Neuron (in vitro differentiated cells): ENCODE measurements at regions not wholly inside any gene's neighbourhood (a gene's known extent, or its start where the extent isn't known, plus 50 kb on each side); places are given as distances from the start of the nearest gene placed in this dataset.

Experiments used
- H2AFZ ChIP-seq: one replicate; pipeline ENCODE4 v1.6.1; 2013; ENCODE audit warnings: low read depth, mild to moderate bottlenecking, inconsistent platforms, low read length, moderate library complexity
- H3K27me3 ChIP-seq: one replicate; pipeline ENCODE4 v1.6.1; 2013; ENCODE audit warnings: low read length; ENCODE audit not compliant: insufficient read depth
- H3K36me3 ChIP-seq: one replicate; pipeline ENCODE4 v1.6.1; 2013; ENCODE audit warnings: low read length; ENCODE audit not compliant: insufficient read depth
- H3K4me1 ChIP-seq: one replicate; pipeline ENCODE4 v1.6.1; 2013; ENCODE audit warnings: low read length; ENCODE audit not compliant: insufficient read depth
- H3K4me3 ChIP-seq: 2 replicates; pipeline ENCODE4 v1.5.1; 2013; ENCODE audit warnings: mild to moderate bottlenecking, low read length, moderate library complexity
- H3K9me3 ChIP-seq: one replicate; pipeline ENCODE4 v1.6.1; 2013; ENCODE audit warnings: low read length

DNA sequence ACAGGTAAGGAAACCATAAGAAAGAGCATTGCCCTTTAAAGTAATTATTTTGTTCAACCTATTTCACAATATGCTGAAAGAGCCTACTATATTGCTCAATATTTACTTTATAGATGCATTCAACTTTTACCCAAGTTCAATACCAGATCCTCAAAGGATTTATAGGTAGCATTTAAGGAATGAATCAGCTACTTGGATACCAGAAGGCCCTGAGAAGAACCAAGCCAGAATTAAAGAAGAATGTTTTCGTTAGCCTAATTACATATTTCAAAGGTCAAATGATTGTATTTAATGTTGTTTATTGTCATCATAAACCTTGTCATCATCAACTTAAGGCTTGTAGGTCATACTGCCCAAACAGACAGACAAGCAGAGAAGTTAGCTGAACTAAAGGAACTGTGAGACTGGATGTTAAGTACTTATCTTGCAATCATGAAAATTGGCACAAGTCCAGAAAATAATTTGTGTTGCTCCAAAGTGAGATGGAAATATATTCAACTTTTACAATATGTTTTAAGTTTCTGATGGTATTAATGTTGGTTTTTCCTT, 636.7 kb downstream of the RFPL4B start:
- H3K9me3 ChIP-seq: no peaks in the 10 kb centered on the region
- peaks cover 12% of the 10 kb centered on the region for H3K4me1 ChIP-seq
- no peaks in the 10 kb centered on the region for H3K27me3 ChIP-seq
- H2AFZ ChIP-seq: no peak overlapping the region
- no peak overlapping the region for H3K4me3 ChIP-seq
- H3K36me3 ChIP-seq: no peaks in the 10 kb centered on the region

DNA sequence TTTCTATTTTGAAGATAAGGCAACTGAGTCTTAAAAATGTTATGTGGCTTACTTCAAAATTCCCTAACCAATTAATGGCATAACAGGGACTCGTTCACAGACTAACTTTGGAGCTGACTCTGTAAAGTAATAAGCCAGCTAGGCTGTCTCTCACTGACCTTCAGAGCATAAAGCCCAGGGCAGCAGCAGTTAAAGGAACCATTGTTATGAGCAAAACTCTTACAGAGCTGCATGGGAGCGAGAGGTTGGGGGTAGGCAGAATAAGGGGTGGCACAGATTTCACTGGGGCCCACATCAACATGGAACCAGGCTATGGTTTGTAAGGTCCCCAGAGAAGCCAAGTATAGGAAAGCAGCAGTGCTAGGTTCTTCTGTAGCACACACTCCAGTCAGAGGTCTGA, 637.8 kb downstream of the RFPL4B start:
- peak overlapping the region; percentile 6 for H2AFZ ChIP-seq
- H3K9me3 ChIP-seq: no peaks in the 10 kb centered on the region
- no peaks in the 10 kb centered on the region for H3K27me3 ChIP-seq
- peaks cover 10% of the 10 kb centered on the region for H3K4me1 ChIP-seq
- no peaks in the 10 kb centered on the region for H3K36me3 ChIP-seq
- no peak overlapping the region for H3K4me3 ChIP-seq

GRCh38 chr6:112986321-112986720, 639.2 kb downstream of the RFPL4B start:
- Histone ChIP-seq H3K9me3 (no peaks in the 10 kb centered on the region), H3K27me3 (no peaks in the 10 kb centered on the region), H3K4me3 (no peak overlapping the region), H2AFZ (no peak overlapping the region), H3K36me3 (no peaks in the 10 kb centered on the region), H3K4me1 (peaks cover 8% of the 10 kb centered on the region)

DNA sequence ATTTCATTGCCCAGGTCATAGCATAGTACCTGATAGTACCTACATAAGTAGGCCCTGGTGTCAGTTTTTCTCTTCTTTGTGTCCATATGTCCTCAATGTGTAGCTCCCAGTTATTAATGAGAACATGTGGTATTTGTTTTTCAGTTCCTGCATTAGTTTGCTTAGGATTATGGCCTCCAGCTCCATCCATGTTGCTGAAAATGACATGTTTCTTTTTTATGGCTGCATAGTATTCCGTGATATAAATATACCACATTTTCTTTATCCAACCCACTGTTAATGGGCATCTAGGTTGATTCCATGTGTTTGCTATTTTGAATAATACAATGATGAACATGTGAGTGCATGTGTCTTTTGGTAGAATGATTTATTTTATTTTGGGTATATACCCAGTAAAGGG, 641.6 kb downstream of the RFPL4B start:
- Histone ChIP-seq H3K9me3 (no peaks in the 10 kb centered on the region), H3K36me3 (no peaks in the 10 kb centered on the region), H2AFZ (no peak overlapping the region), H3K4me1 (peaks cover 8% of the 10 kb centered on the region), H3K4me3 (no peak overlapping the region), H3K27me3 (no peaks in the 10 kb centered on the region)

DNA sequence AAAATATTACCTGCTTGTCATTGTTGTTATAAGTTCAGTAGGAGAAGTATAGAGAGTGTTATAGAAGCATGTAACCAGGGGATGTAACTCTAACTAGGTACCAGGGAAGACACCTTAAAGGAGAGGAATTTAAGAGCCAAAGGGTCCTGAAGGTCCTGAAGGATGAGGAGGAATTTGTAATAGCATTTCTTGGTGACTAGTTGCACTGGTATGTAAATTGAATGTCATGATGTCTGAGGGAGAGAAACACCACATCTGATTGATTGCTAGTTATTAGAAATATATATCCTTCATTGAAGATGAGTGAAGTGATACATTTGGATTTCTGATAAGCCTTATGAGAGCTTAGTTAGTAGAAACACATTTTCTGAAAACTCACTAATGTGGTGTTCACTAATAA, 643.8 kb downstream of the RFPL4B start:
- Histone ChIP-seq H2AFZ (no peak overlapping the region), H3K9me3 (no peaks in the 10 kb centered on the region), H3K4me3 (no peak overlapping the region), H3K27me3 (no peaks in the 10 kb centered on the region), H3K36me3 (no peaks in the 10 kb centered on the region), H3K4me1 (no peaks in the 10 kb centered on the region)

DNA sequence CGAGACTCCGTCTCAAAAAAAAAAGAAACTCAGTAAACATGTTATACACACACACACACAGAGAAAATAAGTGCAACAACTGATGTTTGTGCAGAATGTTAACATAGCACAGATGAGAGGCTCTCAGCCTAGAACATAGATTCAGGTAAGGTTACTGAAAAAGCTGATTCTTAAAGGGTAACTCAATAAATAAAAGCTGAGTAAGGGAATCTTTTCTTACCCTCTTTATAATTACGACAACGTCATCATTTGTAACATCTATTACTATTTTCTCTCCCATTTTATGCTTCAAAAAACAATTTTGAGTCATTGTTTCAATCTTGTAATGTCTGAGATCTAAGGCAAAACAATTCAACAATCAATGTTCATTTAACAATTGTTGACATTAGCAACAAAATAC, 644.8 kb downstream of the RFPL4B start:
- no peaks in the 10 kb centered on the region for H3K9me3 ChIP-seq
- H3K4me1 ChIP-seq: no peaks in the 10 kb centered on the region
- no peaks in the 10 kb centered on the region for H3K27me3 ChIP-seq
- no peaks in the 10 kb centered on the region for H3K36me3 ChIP-seq
- no peak overlapping the region for H2AFZ ChIP-seq
- no peak overlapping the region for H3K4me3 ChIP-seq

GRCh38 chr6:112997421-112998085, 650.4 kb downstream of the RFPL4B start:
- no peaks in the 10 kb centered on the region for H3K9me3 ChIP-seq
- H3K4me1 ChIP-seq: peaks cover 3% of the 10 kb centered on the region
- H3K27me3 ChIP-seq: no peaks in the 10 kb centered on the region
- H3K4me3 ChIP-seq: no peak overlapping the region
- H3K36me3 ChIP-seq: no peaks in the 10 kb centered on the region
- no peak overlapping the region for H2AFZ ChIP-seq

- no peak overlapping the region for H3K4me3 ChIP-seq
- H3K4me1 ChIP-seq: peaks cover 3% of the 10 kb centered on the region
- H3K36me3 ChIP-seq: no peaks in the 10 kb centered on the region
- no peak overlapping the region for H2AFZ ChIP-seq
- H3K27me3 ChIP-seq: no peaks in the 10 kb centered on the region
- no peaks in the 10 kb centered on the region for H3K9me3 ChIP-seq
These were observed 656.9 kb downstream of the RFPL4B start for GRCh38 chr6:113004054-113004453.

GRCh38 chr6:113004470-113005270, 657.5 kb downstream of the RFPL4B start:
- no peak overlapping the region for H3K4me3 ChIP-seq
- H3K36me3 ChIP-seq: no peaks in the 10 kb centered on the region
- H3K4me1 ChIP-seq: peaks cover 3% of the 10 kb centered on the region
- H3K27me3 ChIP-seq: no peaks in the 10 kb centered on the region
- H3K9me3 ChIP-seq: no peaks in the 10 kb centered on the region
- no peak overlapping the region for H2AFZ ChIP-seq

DNA sequence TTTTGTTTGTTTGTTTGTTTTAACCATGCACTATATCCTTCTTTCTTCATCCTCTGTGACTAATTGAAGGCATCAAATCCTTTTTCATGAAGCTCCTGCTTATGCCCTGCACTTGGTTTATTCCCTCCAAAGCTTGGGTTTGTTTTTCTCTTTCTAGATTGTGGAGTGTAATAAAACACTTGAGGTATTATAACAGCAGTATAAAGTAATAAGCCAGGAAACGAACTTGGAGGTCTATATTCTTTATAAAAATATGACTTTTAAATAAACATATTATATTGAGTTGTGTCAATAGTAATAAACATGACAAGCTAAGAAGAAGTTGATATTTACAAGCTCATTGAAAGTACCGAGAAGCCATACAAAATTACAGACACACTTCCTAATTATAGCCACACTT, 659.4 kb downstream of the RFPL4B start:
- peaks cover 5% of the 10 kb centered on the region for H3K4me1 ChIP-seq
- H3K9me3 ChIP-seq: no peaks in the 10 kb centered on the region
- no peaks in the 10 kb centered on the region for H3K36me3 ChIP-seq
- no peaks in the 10 kb centered on the region for H3K27me3 ChIP-seq
- H3K4me3 ChIP-seq: no peak overlapping the region
- no peak overlapping the region for H2AFZ ChIP-seq

DNA sequence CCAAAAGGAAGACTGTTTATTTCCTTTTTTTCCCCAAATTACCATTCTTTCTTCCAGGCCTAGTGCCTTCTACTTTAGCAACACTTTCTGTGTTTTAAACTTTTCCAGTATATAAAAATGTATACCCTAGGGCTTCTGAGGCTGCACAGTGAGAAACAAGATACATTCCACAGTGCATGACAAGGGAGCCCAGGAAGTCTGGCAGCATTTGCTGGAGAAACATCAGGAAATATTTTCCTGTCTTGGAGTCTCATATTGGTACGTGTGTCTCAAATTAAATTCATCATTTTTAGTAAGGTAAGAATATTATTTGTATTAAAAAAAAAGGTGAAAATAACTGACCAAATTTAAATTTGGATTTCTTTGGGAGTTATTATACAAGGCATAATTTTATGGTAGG, 662.6 kb downstream of the RFPL4B start:
- no peak overlapping the region for H2AFZ ChIP-seq
- no peaks in the 10 kb centered on the region for H3K36me3 ChIP-seq
- peaks cover 10% of the 10 kb centered on the region for H3K4me1 ChIP-seq
- H3K4me3 ChIP-seq: no peak overlapping the region
- no peaks in the 10 kb centered on the region for H3K27me3 ChIP-seq
- no peaks in the 10 kb centered on the region for H3K9me3 ChIP-seq

DNA sequence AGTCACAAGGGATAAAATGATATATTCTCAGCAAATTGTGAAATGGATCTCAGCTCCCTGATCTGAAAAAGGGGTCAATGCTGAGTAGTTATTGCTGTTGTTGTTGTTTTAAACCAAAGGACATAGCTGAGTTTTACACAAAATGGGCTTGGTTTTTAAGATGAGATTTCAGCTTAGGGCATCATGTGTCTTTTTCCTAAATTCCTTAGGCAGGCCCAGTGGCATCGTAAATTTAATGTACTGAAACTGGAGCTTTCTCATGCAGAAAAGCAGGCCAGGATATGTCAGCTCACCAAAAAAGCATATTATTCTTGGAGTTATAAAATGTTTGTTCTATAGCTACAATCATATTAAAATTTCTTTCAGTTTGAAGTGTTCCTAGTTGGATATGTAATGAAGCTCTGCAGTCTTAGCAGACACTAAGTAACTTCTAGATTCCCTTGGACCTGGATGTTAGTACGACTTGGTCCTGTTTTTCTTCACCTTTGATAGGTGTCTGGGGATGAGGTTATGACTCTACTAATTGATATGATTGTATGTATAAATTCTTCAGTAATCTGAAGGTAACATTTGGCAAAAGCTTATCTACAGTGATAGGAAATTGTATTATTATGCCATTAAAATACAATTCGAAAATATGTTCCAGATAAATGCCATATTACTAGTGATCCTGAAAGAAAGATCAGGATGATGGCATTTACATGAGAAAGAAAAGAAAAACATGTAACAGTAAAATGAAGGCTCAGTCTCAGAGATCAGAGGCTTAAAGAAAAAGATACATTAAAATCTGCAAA, 663.3 kb downstream of the RFPL4B start:
- Histone ChIP-seq H3K4me3 (no peak overlapping the region), H3K36me3 (no peaks in the 10 kb centered on the region), H3K27me3 (no peaks in the 10 kb centered on the region), H3K9me3 (no peaks in the 10 kb centered on the region), H2AFZ (no peak overlapping the region), H3K4me1 (peaks cover 10% of the 10 kb centered on the region)

GRCh38 chr6:113011389-113011788, 664.3 kb downstream of the RFPL4B start:
- no peaks in the 10 kb centered on the region for H3K27me3 ChIP-seq
- no peak overlapping the region for H2AFZ ChIP-seq
- H3K36me3 ChIP-seq: no peaks in the 10 kb centered on the region
- peaks cover 10% of the 10 kb centered on the region for H3K4me1 ChIP-seq
- H3K4me3 ChIP-seq: no peak overlapping the region
- no peaks in the 10 kb centered on the region for H3K9me3 ChIP-seq
